ENCODE measurements at regions not wholly inside any gene's neighbourhood (a gene's known extent, or its start where the extent isn't known, plus 50 kb on each side); places are given as distances from the start of the nearest gene placed in this dataset.

DNA sequence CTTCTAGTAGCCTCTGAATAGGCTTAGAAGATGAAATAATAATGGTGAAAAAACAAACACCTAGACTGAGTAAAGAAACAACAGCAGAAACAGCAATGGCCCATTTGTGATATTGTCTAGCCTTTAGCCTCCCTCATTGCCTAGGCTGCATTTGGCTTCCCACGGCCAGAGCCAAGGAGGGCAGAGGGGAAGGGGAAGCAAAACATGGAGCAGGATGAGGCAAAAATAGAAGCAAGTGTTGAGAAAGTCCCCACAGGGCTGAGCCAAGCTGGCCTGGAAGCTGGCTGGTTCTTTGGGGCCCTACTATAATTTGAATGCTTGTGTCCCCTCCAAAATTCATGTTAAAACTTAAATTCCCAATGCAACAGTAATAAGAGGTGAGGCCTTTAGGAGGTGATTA is 60.2 kb upstream of the KSR1 start:
- no peak for DNase-seq

DNA sequence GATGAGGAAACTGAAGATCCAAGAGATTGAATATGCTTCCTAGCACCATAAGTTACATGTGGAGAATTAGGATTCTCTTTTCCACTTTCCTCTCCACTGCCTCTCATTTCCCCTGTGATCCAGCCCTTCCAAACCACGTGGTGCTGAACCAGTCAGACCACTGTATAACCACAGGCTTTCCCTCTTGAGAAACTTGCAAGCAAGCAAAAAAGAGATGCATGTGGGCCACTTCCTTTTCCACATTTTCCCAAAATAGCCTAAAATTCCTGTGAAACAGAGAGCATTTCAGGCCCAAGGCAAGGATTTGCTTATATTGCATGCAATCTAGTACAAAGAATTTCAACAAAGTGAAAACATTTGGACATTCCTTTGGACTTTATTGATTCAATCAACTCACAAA is 59.3 kb upstream of the KSR1 start:
- DNase-seq: no peak

DNA sequence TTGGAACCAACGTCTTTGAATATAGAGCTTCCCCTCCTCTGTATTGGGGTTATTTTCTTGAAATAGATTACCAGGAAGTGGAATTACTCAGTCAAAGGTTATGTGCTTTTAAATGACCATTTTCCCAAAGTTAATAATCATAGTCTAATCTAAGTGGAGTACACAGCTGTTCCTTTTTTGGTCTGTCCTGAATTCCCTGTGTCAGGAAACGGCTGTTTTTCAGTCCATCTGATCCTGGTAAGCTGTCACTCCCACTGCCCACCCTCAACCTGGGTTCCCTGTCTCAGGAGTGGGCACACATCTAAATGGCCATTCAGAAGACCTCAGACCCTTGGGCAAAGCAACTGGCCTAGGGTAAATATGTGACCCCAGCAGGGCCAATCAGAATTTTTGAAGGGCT is 57.6 kb upstream of the KSR1 start:
- no peak for DNase-seq

- DNase-seq: no peak
Measured at GRCh38 chr17:27400991-27401390, 55.3 kb upstream of the KSR1 start.

GRCh38 chr17:27402943-27403342 is 53.3 kb upstream of the KSR1 start:
- no peak for DNase-seq

DNA sequence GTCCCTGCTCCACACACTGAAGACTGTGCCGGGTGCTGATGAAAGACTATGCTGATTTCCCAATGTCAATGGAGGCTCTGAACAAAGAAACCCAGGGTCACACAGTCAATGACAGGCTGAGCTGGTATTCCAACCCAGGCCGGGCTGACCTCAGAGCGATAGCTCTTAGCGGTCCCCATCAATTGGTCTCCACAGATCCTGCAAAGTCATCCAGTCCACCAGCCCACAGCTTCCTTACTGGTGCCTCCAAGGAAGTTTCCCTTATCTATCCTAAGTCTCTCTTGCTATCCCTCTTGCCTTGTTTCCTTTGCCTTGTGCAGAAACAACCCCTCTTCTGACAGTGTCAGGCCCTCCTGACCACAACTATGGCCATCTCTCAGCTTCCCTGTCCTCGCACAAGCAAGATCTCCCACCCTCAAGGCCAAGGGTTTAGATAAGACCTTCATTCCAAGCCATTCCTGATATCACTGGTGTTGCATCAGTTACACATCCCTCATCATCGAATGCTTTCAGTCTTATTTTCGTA is 52.7 kb upstream of the KSR1 start:
- no peak for DNase-seq

- no peak for DNase-seq
Measured at GRCh38 chr17:27404676-27405075, 51.6 kb upstream of the KSR1 start.

Data from CD4-positive, alpha-beta T cell treated with Interleukin-10 for 1 hour (primary cell).